HG03064 (cell line): ENCODE measurements at regions not wholly inside any gene's neighbourhood (a gene's known extent, or its start where the extent isn't known, plus 50 kb on each side); places are given as distances from the start of the nearest gene placed in this dataset.
"Not testable (repeated sequence)": the region's sequence is repeated elsewhere in the genome, so short reads cannot be mapped to it uniquely, and the experiment has no call there.

ENCODE experiments used
- ATAC-seq: cut with Tn5 transposase; IDR thresholded peaks from one replicate; pipeline ENCODE4 v1.9.1; 2021; ENCODE audit warnings: low read depth; ENCODE audit not compliant: unreplicated experiment

DNA sequence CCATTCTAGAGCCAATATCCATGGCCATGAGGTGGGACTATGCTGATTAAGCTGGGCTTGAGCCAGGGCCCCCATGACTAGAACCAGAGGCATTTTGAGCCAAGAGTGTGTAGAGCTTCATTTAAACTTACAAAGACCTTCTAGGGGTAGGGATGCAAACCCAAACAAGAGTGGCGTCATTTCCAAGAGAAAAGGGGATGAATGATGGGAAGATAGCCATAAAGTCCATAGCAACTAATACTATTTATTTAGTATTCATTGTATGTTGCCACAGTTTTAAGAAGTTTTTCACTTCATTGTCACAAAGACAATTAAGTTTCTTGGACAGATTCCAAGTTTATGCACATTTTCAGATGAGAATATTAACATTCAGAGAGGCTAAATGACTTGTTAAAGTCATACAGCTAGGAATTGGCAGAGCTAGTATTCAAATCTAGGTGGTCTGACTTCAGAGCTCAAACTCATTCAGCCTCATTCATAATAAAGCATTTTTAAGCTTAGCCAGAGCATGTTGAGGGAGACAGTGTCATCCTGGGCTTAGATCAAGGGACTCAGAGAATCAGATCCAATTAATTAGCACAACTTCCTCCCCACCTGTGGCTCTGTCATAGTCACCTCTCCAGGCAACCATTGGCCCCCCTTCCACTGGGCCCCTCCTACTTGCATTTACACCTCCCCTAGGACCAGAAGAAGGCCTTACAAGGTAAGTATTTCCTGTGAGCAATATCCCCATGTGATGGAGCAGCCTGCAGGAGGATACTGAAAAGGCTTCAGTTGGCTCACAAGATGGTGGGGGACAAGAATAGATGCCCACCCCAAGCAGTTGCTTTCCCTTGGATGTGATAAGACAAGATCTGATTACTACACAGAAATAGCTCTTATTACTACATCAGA, 95.0 kb upstream of the PCSK1 start:
- no peak for ATAC-seq

DNA sequence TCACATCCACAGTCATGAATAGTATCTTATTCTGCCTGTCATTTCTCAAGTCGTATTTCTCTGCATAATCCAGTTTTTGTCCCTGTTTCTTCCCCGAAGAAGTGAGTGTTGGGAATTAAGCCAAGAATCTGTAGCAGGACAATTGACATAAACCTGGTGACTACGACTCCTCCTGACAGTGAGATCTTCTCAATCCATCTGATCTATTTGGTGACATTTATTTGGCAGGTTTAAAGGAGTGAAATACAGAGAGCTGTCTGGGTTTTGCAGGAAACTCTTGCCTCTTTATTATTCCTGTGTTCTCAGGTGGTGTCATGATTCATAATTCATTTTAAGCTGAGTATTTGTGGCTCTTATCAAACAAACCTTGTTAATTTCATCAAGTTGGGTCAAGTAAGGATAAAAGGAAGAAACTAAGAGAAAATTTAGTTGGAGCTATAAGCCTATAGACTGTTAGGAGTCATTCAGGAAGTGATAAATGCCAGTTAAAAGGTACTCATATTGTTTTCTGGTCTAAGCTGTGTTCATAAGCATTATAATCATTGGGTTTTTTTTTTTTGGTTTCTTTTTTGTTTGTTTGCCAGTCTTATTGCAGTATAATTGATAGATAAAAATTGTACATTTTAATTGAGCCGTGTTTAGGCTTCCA, 95.9 kb upstream of the PCSK1 start:
- ATAC-seq = no peak

DNA sequence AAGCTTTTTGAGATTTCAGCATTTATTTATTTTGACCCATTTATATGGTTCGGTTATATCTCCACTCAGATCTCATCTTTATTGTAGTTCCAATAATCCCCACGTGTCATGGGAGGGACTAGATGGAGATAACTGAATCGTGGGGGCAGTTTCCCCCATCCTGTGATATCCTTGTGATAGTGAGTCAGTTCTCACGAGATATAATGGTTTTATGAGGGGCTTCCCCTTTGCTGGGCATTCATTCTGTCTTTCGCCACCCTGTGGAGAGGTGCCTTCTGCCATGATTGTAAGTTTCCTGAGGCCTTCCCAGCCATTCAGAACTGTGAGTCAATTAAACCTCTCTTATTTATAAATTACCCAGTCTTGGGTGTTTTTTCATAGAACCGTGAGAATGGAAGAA, 96.5 kb upstream of the PCSK1 start:
- ATAC-seq = no peak

DNA sequence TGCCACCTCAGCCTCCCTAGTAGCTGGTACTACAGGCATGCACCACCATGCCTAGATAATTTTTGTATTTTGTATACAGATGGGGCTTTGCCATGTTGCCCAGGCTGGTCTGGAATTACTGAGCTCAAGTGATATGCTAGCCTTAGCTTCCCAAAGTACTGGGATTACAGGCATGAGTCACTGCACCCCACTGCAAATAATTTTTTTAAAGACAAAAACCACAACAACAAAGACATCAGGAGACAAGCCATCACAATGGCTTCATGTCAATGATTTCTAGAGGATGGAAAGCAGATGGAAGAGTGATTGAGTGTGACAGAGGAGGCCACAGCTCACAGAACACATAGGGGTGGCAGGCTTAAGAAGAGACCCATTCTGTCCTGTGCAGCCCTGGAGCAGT, 97.9 kb upstream of the PCSK1 start:
- ATAC-seq = no peak

DNA sequence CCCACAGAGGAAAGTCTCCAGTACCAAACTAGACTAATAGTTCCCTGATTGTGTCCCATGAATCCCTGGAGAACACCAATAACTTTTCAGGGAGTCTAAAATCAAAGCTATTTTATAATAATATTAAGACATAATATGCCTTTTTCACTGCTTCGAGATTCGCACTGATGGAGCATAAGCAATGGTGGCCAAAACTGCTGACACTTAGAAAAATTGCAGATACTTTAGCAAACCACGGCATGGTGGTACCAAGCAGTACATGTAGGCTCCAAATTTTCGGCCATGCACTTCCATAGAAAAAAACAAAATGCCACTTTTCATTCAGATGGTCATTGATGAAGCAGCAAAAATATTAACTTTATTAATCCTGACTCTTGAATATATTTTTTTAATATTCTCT, 100.3 kb upstream of the PCSK1 start:
- ATAC-seq = no peak

DNA sequence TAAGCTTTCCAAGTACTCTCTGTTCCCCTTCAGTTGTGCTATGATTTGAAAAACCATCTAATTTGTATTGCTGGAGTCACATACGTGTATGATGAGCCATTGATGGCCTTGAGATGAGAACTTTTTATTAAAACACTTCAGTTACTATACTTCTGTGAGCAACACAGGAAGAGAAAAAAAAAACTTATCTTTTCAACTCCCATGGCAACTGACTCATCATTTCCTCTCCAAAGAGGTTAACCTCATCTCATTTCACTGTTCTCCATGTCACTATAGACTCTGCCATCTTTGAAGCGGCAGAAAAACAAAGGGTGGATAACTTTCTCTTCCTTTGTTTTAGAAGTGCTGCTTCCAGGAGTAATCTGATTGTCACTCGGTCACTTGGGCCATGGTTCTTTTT, 104.3 kb upstream of the PCSK1 start:
- ATAC-seq = no peak

DNA sequence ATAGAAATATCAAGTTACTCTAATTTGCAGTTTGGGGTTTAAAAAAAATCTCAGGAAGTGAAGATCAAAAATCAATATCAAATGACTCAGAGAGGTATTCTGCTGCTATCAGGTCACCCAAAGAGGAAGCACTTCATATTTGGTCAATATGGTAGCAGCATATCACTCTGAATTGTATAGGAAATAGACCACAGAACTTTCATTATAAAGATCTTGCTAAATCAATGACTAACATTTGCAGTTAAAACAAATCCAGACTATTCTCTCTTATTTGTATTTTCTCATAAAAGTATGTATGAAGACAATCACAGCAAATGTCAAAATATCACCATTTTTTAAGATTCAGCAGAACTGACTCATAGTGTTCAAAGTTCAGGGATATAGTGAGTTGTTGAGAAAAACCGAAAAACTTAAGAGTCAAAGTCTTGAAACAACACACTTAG, 105.8 kb upstream of the PCSK1 start:
- ATAC-seq = no peak

DNA sequence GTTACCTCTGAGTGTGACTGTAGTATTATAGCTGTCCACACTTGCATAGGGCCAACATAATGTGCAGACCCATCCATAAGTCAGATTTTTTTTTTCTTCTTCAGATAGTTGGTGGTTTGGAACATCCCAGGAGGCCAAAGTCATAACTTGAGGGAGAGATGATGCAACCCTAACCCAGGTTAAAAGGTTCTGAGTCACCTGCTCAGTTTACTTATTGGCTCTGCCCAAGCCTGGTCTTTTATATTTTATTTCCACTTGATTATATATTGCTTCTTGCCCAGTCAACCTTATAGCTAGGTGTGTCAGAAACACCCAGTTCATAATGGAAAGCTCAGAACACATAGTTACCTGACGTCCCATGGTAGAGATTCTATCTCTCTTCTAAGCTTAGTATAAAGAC, 113.1 kb upstream of the PCSK1 start:
- no peak for ATAC-seq

DNA sequence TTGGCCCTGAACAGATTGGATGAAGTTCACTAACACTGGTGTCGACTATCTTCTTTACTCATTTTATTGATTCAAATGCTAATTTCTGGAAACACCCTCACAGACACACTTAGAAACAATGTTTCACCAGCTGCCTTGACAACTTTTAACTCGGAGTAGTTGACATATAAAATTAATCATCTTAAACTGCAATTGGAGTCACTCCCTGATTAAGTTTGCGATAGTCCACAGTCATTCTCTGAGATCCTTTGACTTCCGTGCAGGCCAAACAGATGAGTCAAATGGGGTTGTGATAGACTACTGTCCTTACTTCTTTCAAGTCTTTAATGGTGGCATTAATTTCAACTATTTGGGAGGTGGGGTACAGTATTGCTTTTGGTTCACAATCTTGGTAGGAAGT, 114.4 kb upstream of the PCSK1 start:
- ATAC-seq = no peak

DNA sequence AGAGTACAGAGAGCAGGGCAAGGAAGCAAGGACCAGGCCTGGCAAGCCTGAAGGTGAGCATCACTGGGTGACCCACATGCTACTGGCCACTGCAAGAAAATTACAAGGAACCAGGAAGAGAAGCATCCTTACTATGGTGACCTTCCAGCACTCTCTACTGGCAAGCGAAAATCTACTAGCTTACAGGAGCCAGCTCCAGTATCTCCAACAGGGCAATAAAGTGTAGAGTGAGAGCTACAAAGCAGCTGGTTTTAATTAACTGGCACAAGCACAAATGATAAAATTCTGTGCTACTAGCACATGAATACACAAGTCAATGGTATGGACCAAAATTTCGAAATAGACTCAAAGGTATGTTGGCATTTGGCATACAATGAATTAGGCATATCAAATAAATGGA, 113.3 kb upstream of the CAST start:
- ATAC-seq = no peak

DNA sequence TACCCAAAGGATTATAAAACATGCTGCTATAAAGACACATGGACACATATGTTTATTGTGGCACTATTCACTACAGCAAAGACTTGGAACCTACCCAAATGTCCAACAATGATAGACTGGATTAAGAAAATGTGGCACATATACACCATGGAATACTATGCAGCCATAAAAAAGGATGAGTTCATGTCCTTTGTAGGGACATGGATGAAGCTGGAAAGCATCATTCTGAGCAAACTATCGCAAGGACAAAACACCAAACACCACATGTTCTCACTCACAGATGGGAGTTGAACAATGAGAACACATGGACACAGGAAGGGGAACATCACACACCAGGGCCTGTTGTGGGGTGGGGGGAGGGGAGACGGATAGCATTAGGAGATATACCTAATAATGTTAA, 101.3 kb upstream of the CAST start:
- ATAC-seq = not testable (repeated sequence)

DNA sequence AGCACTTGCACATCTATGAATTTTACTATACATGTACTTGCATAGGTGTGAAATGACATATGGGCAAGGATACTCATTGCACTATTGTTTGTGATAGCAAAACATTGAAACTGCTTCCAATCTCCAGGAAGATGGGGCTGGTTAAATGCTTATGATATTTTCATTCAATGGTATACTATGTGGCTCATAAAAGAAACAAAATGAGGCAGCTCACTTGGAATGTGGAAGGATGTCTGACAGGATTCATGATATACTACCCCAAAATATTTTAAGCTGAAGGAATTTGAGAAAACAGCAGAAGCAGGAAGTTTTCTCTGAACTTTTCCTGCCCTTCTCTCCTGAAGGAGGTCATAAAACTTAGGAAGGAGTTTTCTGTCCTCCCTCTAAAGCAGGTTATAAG, 99.6 kb upstream of the CAST start:
- no peak for ATAC-seq

DNA sequence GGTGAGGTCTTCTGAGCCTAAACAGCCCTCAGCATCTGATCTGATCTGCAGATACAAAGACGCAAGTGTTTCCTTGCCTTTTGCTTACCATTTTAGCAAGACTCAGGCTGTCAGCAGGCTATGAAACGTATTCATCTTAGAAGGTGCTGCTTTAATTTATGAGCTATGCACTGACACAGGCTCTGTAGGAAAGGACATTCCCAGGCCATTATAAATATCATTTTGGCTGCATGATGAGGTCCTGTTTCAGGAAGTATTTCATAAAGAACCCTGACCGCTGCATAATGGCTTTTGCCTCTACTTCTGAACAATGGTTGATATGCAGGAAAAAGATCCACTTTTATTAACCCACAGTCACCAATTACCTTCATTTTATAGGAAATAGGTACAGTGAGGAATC, 98.4 kb upstream of the CAST start:
- no peak for ATAC-seq

DNA sequence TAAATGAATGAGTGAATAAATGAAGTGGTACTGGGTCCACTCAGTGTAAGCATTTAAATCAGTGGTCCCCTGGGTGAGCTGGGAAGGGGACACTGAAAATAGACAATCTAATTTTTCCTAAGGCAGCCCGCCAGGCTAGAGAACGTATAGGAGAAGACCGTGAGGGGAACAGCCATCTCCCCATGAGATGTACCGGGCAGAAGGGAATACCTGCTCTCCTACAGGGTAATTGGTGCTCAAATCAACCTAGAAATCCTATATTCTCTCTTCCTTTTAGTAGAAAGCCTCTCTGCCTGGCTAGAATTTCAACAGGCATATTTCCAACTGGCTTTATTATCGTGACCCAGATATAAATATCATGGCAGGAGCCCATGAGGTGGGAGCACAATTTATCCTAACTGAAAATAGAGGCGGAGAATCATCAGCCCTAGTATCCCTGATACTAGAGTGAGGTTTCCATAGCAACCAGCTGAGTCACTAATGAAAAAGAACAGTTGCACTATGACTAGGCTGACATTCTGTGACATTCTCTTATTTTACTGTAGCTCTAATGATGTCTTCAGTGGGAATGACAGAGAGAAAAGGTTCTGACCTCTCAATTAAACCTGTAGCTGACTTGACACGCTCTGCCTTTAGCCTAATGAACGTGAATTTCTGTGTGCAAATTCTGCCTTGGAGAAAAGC, 96.5 kb upstream of the CAST start:
- ATAC-seq = no peak

DNA sequence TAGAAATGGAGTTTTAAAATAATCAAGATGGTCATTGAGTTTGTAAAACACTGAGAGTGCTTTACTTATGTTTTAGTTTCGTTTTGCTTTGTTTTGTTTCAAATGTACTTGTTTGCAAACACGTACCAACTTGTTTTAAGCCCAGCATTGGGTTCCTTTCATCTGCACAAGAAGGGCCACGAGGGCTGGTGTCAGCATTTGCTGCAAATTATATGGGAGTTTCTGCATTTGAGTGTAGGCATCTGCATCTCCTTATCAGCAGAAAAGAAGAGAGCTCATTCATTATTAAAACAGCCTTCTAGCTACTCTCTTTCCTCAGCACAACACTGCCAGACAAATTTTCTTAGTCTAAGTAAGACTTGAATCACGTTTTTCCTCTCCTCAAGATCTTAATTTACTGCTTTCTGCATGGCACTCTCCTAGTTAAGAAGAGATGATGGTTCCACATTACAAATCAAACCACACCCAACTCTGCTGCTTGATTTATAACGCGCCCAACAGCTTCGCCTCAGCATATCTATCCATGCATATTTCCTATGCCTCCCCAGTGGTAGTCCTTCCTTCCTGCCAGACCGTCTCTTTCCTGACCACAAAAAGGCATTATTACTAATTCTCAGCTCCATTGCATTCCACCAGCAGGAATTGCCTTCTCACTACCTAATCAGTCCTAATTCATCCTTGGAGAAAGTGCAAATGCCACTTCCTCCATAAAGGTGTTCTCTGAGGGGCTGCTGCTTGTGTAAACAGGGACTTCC, 95.2 kb upstream of the CAST start:
- ATAC-seq = peak; percentile 52

DNA sequence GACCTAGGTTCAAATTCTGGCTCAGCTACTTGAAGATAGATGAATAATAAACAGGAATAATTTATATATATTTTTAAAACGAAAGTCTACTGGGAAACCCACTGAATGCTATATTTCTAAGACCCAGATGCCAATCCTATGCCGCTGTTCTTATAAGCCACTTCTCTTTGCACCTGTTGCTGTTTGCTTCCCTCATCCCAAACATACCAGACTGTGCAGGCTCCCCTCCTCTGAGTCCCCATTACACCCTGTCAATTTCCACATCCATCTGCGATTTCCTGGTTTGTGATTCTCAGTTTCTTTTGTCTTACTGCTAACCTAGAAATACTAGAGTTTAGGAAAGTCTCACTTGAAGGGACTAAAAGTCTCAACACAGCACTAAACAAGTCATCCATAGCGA, 92.8 kb upstream of the CAST start:
- no peak for ATAC-seq

DNA sequence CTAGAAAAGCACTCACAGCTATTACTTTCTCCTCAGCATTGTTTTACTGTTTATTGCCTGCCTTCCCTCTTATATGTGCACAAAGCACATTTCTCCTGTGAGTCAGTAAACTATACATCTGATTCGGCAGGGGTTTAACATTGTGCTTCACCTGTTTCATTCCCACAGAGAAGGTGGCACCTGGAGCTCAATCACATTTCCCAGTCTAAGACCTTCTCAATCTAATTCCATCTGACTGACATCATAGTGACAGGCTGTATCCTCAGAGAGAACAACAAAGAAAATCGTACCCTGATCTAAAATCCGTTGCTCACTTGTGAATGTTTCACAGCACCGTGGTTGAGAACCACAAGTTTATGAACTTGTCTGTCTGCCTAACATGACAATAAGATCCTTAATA, 92.4 kb upstream of the CAST start:
- ATAC-seq = no peak

DNA sequence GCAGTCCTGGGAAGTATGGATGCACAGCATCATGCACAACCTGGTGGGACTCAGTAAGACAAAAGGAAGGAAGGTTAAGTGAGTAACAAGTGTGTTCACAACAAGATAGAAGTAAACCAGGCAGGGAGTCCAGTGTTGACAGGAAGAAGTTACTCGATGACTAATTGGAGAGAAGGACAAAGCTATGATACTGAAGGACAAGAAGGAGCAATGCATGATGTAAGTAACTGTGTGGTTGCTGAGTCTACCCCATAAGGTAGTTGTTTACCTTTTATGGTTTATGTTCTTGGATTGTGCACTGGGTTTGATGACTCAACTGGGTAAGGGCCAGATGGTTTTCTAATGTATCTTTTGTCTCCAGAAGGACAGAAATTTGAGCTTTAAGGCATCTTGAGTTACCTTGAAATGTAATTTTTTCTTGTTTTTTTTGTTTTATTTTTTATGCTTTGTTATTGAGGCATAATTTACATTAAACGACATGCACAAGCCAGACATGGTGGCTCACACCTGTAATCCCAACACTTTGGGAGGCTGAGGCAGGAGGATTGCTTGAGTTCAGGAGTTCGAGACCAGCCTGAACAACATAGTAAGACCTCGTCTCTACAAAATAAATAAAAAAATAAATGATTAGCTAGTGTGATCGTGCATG, 89.2 kb upstream of the CAST start:
- ATAC-seq = no peak

DNA sequence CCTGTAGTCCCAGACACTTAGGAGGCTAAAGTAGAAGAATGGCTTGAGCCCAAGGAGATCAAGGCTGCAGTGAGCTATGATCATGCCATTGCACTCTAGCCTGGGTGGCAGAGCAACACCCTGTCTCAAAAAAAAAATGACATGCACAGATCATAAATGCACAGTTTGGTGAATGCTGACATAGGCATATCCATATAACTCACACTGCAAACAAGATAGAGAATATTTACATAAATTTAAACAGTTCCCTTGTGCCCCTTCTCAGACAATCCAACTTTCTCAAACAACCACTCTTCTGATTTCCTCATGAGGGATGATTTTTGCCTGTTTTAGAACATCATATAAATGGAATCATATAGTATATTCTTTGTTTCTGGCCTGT, 88.7 kb upstream of the CAST start:
- no peak for ATAC-seq

DNA sequence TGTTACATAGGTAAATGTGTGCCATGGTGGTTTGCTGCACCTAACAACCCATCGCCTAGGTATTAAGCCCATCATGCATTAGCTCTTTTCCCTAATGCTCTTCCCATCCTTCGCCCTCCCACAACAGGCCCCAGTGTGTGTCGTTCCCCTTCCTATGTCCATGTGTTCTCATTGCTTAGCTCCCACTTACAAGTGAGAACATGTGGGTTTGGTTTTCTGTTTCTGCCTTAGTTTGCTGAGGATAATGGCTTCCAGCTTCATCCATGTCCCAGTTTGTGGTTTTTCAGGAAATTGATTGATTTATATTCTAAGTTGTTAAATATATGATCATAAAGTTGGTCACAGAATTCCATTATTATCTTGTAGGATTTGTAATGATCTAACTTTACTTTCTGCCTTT, 85.3 kb upstream of the CAST start:
- ATAC-seq = no peak
